ENCODE measurements at regions not wholly inside any gene's neighbourhood (a gene's known extent, or its start where the extent isn't known, plus 50 kb on each side); places are given as distances from the start of the nearest gene placed in this dataset.

- no peak for TF ChIP-seq KDM1A (IDR thresholded peaks at IDR 0.05; ENCODE audit: borderline replicate concordance)
- TF ChIP-seq CTCF (IDR thresholded peaks at IDR 0.05 in 2 of 3, conservative IDR thresholded peaks at IDR 0.05 in 1 of 3; ENCODE audit: control insufficient read depth in 2 of 3, extremely low read depth in 1 of 3, insufficient read depth in 1 of 3, low read depth in 3 of 3, low read length in 3 of 3): no peak
- TF ChIP-seq ZBTB33 (IDR thresholded peaks at IDR 0.05): no peak
- TF ChIP-seq SUZ12 (IDR thresholded peaks at IDR 0.05; ENCODE audit: unreplicated experiment): no peak
- no peak for TF ChIP-seq POLR2A (IDR thresholded peaks at IDR 0.05; ENCODE audit: low read depth, low read length)
- TF ChIP-seq REST (IDR thresholded peaks at IDR 0.05; ENCODE audit: low read depth, low read length): no peak
- no peak for TF ChIP-seq SIX5 (IDR thresholded peaks at IDR 0.05; ENCODE audit: low read depth, low read length, severe bottlenecking)
- TF ChIP-seq GABPA (IDR thresholded peaks at IDR 0.05; ENCODE audit: low read depth): no peak
Measured at GRCh38 chr14:22485649-22486048, 103.4 kb downstream of the DAD1 start.
